ENCODE measurements at regions not wholly inside any gene's neighbourhood (a gene's known extent, or its start where the extent isn't known, plus 50 kb on each side); places are given as distances from the start of the nearest gene placed in this dataset.

GRCh38 chr5:56596155-56596554, 219.2 kb upstream of the MAP3K1 start:
- H3K4me3 ChIP-seq (replicated peaks; ENCODE audit: low read depth, low read length): no peak overlapping the region
- DNase-seq (ENCODE audit: extremely low read depth, low read depth): no peak
- no peak for TF ChIP-seq CTCF (IDR thresholded peaks at IDR 0.05; ENCODE audit: low read depth, low read length, missing control alignments)

- TF ChIP-seq CTCF (IDR thresholded peaks at IDR 0.05; ENCODE audit: low read depth, low read length, missing control alignments): no peak
- DNase-seq (ENCODE audit: extremely low read depth, low read depth): no peak
Measured at GRCh38 chr5:56595566-56595965, 219.8 kb upstream of the MAP3K1 start.

GRCh38 chr5:56594792-56595191, 220.6 kb upstream of the MAP3K1 start:
- no peak for TF ChIP-seq CTCF (IDR thresholded peaks at IDR 0.05; ENCODE audit: low read depth, low read length, missing control alignments)

More at GRCh38 chr5:56595566-56595965, 219.8 kb upstream of the MAP3K1 start:
- no peak overlapping the region for H3K4me3 ChIP-seq (replicated peaks; ENCODE audit: low read depth, low read length)

GRCh38 chr5:56591081-56591480, 224.3 kb upstream of the MAP3K1 start:
- no peak overlapping the region for H3K4me3 ChIP-seq (replicated peaks; ENCODE audit: low read depth, low read length)
- TF ChIP-seq CTCF (IDR thresholded peaks at IDR 0.05; ENCODE audit: low read depth, low read length, missing control alignments): no peak
- no peak for DNase-seq (ENCODE audit: extremely low read depth, low read depth)

More at GRCh38 chr5:56594792-56595191, 220.6 kb upstream of the MAP3K1 start:
- no peak overlapping the region for H3K4me3 ChIP-seq (replicated peaks; ENCODE audit: low read depth, low read length)
- no peak for DNase-seq (ENCODE audit: extremely low read depth, low read depth)

GRCh38 chr5:56589481-56589860, 225.9 kb upstream of the MAP3K1 start:
- no peak overlapping the region for H3K4me3 ChIP-seq (replicated peaks; ENCODE audit: low read depth, low read length)
- no peak for TF ChIP-seq CTCF (IDR thresholded peaks at IDR 0.05; ENCODE audit: low read depth, low read length, missing control alignments)
- DNase-seq (ENCODE audit: extremely low read depth, low read depth): no peak

- DNase-seq (ENCODE audit: extremely low read depth, low read depth): no peak
- H3K4me3 ChIP-seq (replicated peaks; ENCODE audit: low read depth, low read length): no peak overlapping the region
- TF ChIP-seq CTCF (IDR thresholded peaks at IDR 0.05; ENCODE audit: low read depth, low read length, missing control alignments): no peak
Measured at GRCh38 chr5:56588636-56589480, 226.5 kb upstream of the MAP3K1 start.
